ENCODE measurements at regions not wholly inside any gene's neighbourhood (a gene's known extent, or its start where the extent isn't known, plus 50 kb on each side); places are given as distances from the start of the nearest gene placed in this dataset.

DNA sequence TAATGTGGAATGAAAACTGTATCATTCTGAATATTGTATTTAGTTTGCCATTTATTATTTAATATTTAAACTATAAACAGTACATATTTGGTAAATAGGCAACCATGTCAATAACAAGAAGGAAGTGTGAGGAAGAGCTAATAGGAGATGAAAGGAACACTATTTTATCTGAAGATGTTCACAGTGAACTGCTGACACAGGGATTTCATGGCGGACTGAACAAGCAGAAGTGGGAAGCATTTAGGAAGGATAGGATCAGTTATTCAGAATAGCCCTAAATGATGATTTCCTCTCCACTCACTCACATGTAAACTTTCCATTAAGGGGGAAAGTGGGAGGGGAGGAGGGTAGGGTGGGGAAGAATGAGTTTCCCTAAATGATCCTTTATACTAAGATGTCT lies 682.4 kb downstream of the TOX3 start:
- Histone ChIP-seq H3K9me3 (ENCODE audit: control insufficient read depth, insufficient read depth, low read length) (no peaks in the 10 kb centered on the region), H3K36me3 (ENCODE audit: control insufficient read depth, insufficient read depth, low read length) (no peaks in the 10 kb centered on the region), H3K4me3 (ENCODE audit: low read depth, low read length) (no peak overlapping the region), H3K27me3 (ENCODE audit: control insufficient read depth, insufficient read depth, low read length) (no peaks in the 10 kb centered on the region), H3K9ac (ENCODE audit: low read depth, low read length) (no peak overlapping the region), H3K4me1 (ENCODE audit: control insufficient read depth, insufficient read depth, low read length) (no peaks in the 10 kb centered on the region)

DNA sequence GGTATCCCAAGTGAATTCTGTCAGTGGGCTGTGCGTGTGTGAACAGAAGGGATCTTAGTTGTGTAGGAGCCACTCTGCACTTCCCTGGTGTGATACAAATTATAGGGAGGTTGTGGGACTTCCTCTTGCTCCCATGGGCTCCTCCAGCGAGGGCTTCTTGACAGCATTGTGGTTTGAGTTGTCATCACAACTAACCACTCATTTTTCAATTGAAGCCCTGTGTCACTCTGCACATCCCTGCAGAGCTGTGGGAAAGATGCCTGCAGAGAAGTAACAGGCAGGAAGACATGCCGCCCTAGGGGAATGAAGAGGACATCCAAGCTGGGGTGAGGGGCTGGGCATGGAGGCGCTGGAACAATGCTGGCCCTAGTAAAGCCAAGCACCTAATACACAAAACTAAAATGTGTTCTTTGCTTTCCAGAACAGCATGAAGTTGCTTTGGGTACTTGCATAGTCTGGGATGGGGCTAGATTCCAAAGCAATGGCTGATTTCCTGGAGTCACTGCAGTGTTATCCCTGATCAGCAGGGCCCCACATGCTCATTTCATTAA lies 692.5 kb downstream of the TOX3 start:
- H3K27me3 ChIP-seq (ENCODE audit: control insufficient read depth, insufficient read depth, low read length) = no peaks in the 10 kb centered on the region
- no peaks in the 10 kb centered on the region for H3K9me3 ChIP-seq (ENCODE audit: control insufficient read depth, insufficient read depth, low read length)
- H3K4me1 ChIP-seq (ENCODE audit: control insufficient read depth, insufficient read depth, low read length) = no peaks in the 10 kb centered on the region
- no peak overlapping the region for H3K9ac ChIP-seq (ENCODE audit: low read depth, low read length)
- H3K4me3 ChIP-seq (ENCODE audit: low read depth, low read length) = no peak overlapping the region
- H3K36me3 ChIP-seq (ENCODE audit: control insufficient read depth, insufficient read depth, low read length) = no peaks in the 10 kb centered on the region

DNA sequence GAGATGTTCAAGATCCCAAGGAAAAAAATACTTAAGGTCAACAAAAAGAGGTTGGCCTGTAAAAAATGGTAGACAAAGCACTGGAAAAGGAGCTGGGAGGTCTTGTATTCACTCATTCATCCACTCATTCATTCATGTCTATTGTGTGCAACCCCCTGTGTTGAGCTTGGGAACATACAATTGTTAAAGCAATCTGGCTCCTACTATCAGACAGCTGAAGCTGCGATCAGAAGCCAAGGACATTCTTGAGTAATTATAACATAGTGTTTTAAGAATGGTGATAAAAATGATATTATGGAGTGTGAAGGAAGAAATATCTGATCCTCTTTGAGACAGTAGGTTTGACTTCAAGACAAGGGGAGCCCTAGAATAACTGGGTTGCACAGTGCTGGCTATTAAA lies 693.4 kb downstream of the TOX3 start:
- Histone ChIP-seq H3K9ac (ENCODE audit: low read depth, low read length) (no peak overlapping the region), H3K4me3 (ENCODE audit: low read depth, low read length) (no peak overlapping the region), H3K27me3 (ENCODE audit: control insufficient read depth, insufficient read depth, low read length) (no peaks in the 10 kb centered on the region)

GRCh38 chr16:51852892-51853291 lies 694.1 kb downstream of the TOX3 start:
- H3K27me3 ChIP-seq (ENCODE audit: control insufficient read depth, insufficient read depth, low read length) = no peaks in the 10 kb centered on the region
- H3K4me3 ChIP-seq (ENCODE audit: low read depth, low read length) = no peak overlapping the region
- no peaks in the 10 kb centered on the region for H3K4me1 ChIP-seq (ENCODE audit: control insufficient read depth, insufficient read depth, low read length)
- no peak overlapping the region for H3K9ac ChIP-seq (ENCODE audit: low read depth, low read length)
- no peaks in the 10 kb centered on the region for H3K36me3 ChIP-seq (ENCODE audit: control insufficient read depth, insufficient read depth, low read length)
- no peaks in the 10 kb centered on the region for H3K9me3 ChIP-seq (ENCODE audit: control insufficient read depth, insufficient read depth, low read length)

More for the DNA sequence above, 693.4 kb downstream of the TOX3 start:
- H3K4me1 ChIP-seq (ENCODE audit: control insufficient read depth, insufficient read depth, low read length) = no peaks in the 10 kb centered on the region
- H3K9me3 ChIP-seq (ENCODE audit: control insufficient read depth, insufficient read depth, low read length) = no peaks in the 10 kb centered on the region
- H3K36me3 ChIP-seq (ENCODE audit: control insufficient read depth, insufficient read depth, low read length) = no peaks in the 10 kb centered on the region

GRCh38 chr16:51851111-51851510 lies 695.8 kb downstream of the TOX3 start:
- Histone ChIP-seq H3K36me3 (ENCODE audit: control insufficient read depth, insufficient read depth, low read length) (no peaks in the 10 kb centered on the region), H3K4me1 (ENCODE audit: control insufficient read depth, insufficient read depth, low read length) (no peaks in the 10 kb centered on the region), H3K4me3 (ENCODE audit: low read depth, low read length) (no peak overlapping the region), H3K9me3 (ENCODE audit: control insufficient read depth, insufficient read depth, low read length) (no peaks in the 10 kb centered on the region), H3K9ac (ENCODE audit: low read depth, low read length) (no peak overlapping the region), H3K27me3 (ENCODE audit: control insufficient read depth, insufficient read depth, low read length) (no peaks in the 10 kb centered on the region)

- no peak overlapping the region for H3K9ac ChIP-seq (ENCODE audit: low read depth, low read length)
- H3K4me1 ChIP-seq (ENCODE audit: control insufficient read depth, insufficient read depth, low read length) = no peaks in the 10 kb centered on the region
- H3K27me3 ChIP-seq (ENCODE audit: control insufficient read depth, insufficient read depth, low read length) = no peaks in the 10 kb centered on the region
- no peaks in the 10 kb centered on the region for H3K36me3 ChIP-seq (ENCODE audit: control insufficient read depth, insufficient read depth, low read length)
- no peaks in the 10 kb centered on the region for H3K9me3 ChIP-seq (ENCODE audit: control insufficient read depth, insufficient read depth, low read length)
- no peak overlapping the region for H3K4me3 ChIP-seq (ENCODE audit: low read depth, low read length)
Measured at GRCh38 chr16:51849715-51850114, 697.2 kb downstream of the TOX3 start.

- Histone ChIP-seq H3K36me3 (ENCODE audit: control insufficient read depth, insufficient read depth, low read length) (no peaks in the 10 kb centered on the region), H3K4me3 (ENCODE audit: low read depth, low read length) (no peak overlapping the region), H3K4me1 (ENCODE audit: control insufficient read depth, insufficient read depth, low read length) (peaks cover 3% of the 10 kb centered on the region), H3K27me3 (ENCODE audit: control insufficient read depth, insufficient read depth, low read length) (no peaks in the 10 kb centered on the region), H3K9ac (ENCODE audit: low read depth, low read length) (no peak overlapping the region), H3K9me3 (ENCODE audit: control insufficient read depth, insufficient read depth, low read length) (no peaks in the 10 kb centered on the region)
Measured at GRCh38 chr16:51845586-51846305, 694.7 kb upstream of the SALL1 start.

- Histone ChIP-seq H3K27me3 (ENCODE audit: control insufficient read depth, insufficient read depth, low read length) (no peaks in the 10 kb centered on the region), H3K4me1 (ENCODE audit: control insufficient read depth, insufficient read depth, low read length) (peaks cover 3% of the 10 kb centered on the region), H3K9ac (ENCODE audit: low read depth, low read length) (no peak overlapping the region), H3K9me3 (ENCODE audit: control insufficient read depth, insufficient read depth, low read length) (no peaks in the 10 kb centered on the region), H3K36me3 (ENCODE audit: control insufficient read depth, insufficient read depth, low read length) (no peaks in the 10 kb centered on the region), H3K4me3 (ENCODE audit: low read depth, low read length) (no peak overlapping the region)
Measured at GRCh38 chr16:51839727-51840462, 688.8 kb upstream of the SALL1 start.

- H3K36me3 ChIP-seq (ENCODE audit: control insufficient read depth, insufficient read depth, low read length) = no peaks in the 10 kb centered on the region
- no peak overlapping the region for H3K9ac ChIP-seq (ENCODE audit: low read depth, low read length)
- H3K27me3 ChIP-seq (ENCODE audit: control insufficient read depth, insufficient read depth, low read length) = no peaks in the 10 kb centered on the region
- H3K4me3 ChIP-seq (ENCODE audit: low read depth, low read length) = no peak overlapping the region
- peaks cover 5% of the 10 kb centered on the region for H3K4me1 ChIP-seq (ENCODE audit: control insufficient read depth, insufficient read depth, low read length)
- H3K9me3 ChIP-seq (ENCODE audit: control insufficient read depth, insufficient read depth, low read length) = no peaks in the 10 kb centered on the region
Measured at GRCh38 chr16:51834794-51835193, 683.7 kb upstream of the SALL1 start.

GRCh38 chr16:51834133-51834532 lies 683.1 kb upstream of the SALL1 start:
- no peak overlapping the region for H3K9ac ChIP-seq (ENCODE audit: low read depth, low read length)
- no peak overlapping the region for H3K4me3 ChIP-seq (ENCODE audit: low read depth, low read length)
- H3K36me3 ChIP-seq (ENCODE audit: control insufficient read depth, insufficient read depth, low read length) = no peaks in the 10 kb centered on the region

DNA sequence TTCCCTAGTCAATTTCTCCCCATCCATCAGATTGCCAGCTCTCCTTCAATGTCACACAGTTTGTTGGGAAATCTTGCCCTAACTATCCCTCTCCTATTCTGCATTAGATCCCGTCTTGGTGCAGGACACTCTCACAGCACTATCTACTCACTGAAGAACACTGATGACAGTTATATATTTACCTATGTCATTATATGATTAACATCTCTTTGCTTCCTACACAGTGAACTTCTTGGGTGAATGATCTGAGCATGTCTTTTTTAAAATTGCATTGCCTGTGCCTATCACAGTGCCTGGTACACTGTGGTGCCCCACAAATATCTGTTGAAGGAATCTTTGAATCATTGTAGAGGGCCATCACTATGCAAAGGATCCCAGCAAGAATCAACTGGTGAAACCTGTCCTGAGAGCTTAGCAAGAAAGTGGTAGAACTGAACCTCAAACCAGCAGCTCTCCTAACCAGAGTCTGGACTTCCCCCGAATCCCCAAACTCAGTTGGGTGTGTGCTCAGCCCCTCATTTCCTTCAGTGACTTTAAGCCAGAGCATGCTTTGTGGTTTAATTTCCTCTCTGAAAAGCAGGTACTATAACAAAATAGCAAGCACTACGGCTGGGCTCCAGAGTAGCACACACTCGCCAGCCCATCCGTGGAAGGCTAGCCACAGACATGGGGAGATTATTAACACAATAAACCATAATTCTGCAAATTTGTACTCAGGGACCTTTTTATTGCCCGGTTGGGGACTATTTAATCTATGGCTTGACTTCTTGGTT lies 680.7 kb upstream of the SALL1 start:
- no peak overlapping the region for H3K9ac ChIP-seq (ENCODE audit: low read depth, low read length)
- no peak overlapping the region for H3K4me3 ChIP-seq (ENCODE audit: low read depth, low read length)
- H3K36me3 ChIP-seq (ENCODE audit: control insufficient read depth, insufficient read depth, low read length) = no peaks in the 10 kb centered on the region
- H3K27me3 ChIP-seq (ENCODE audit: control insufficient read depth, insufficient read depth, low read length) = no peaks in the 10 kb centered on the region
- H3K4me1 ChIP-seq (ENCODE audit: control insufficient read depth, insufficient read depth, low read length) = peaks cover 5% of the 10 kb centered on the region
- no peaks in the 10 kb centered on the region for H3K9me3 ChIP-seq (ENCODE audit: control insufficient read depth, insufficient read depth, low read length)

More at GRCh38 chr16:51834133-51834532, 683.1 kb upstream of the SALL1 start:
- H3K9me3 ChIP-seq (ENCODE audit: control insufficient read depth, insufficient read depth, low read length) = no peaks in the 10 kb centered on the region
- peaks cover 5% of the 10 kb centered on the region for H3K4me1 ChIP-seq (ENCODE audit: control insufficient read depth, insufficient read depth, low read length)
- no peaks in the 10 kb centered on the region for H3K27me3 ChIP-seq (ENCODE audit: control insufficient read depth, insufficient read depth, low read length)

All from iPS-15b (cell line).